ENCODE measurements at regions not wholly inside any gene's neighbourhood (a gene's known extent, or its start where the extent isn't known, plus 50 kb on each side); places are given as distances from the start of the nearest gene placed in this dataset.

GRCh38 chr12:131636940-131637750, 73.7 kb upstream of the SFSWAP start:
- TF ChIP-seq POLR2AphosphoS5 (IDR thresholded peaks at IDR 0.05; ENCODE audit: low read depth, low read length) (no peak), SIN3A (IDR thresholded peaks at IDR 0.05; ENCODE audit: borderline replicate concordance, insufficient read depth, low read length) (no peak), TAF1 (IDR thresholded peaks at IDR 0.05; ENCODE audit: borderline replicate concordance, insufficient read depth, low read length) (no peak)

Measured in PFSK-1 (cell line).